GM12872 (cell line): ENCODE measurements at regions not wholly inside any gene's neighbourhood (a gene's known extent, or its start where the extent isn't known, plus 50 kb on each side); places are given as distances from the start of the nearest gene placed in this dataset.

Source experiments
- CTCF ChIP-seq: IDR thresholded peaks from 3 replicates; pipeline ENCODE4 v1.5.1; 2011; ENCODE audit warnings: low read depth, mild to moderate bottlenecking, low read length, moderate library complexity; ENCODE audit not compliant: insufficient read depth

- TF ChIP-seq CTCF, result no peak
These were observed 458.8 kb downstream of the SETBP1 start for GRCh38 chr18:45139478-45139877.

- no peak for TF ChIP-seq CTCF
These were observed 462.2 kb downstream of the SETBP1 start for GRCh38 chr18:45142868-45143267.

GRCh38 chr18:45149712-45150111, 465.6 kb upstream of the SLC14A2 start:
- no peak for TF ChIP-seq CTCF

- TF ChIP-seq CTCF, result no peak
These were observed 463.6 kb upstream of the SLC14A2 start for GRCh38 chr18:45151645-45152044.

GRCh38 chr18:45155526-45155925, 459.8 kb upstream of the SLC14A2 start:
- TF ChIP-seq CTCF, result no peak

- no peak for TF ChIP-seq CTCF
These were observed 458.3 kb upstream of the SLC14A2 start for GRCh38 chr18:45156946-45157345.

- TF ChIP-seq CTCF, result no peak
These were observed 457.7 kb upstream of the SLC14A2 start for GRCh38 chr18:45157576-45157975.

GRCh38 chr18:45161850-45162249, 453.4 kb upstream of the SLC14A2 start:
- TF ChIP-seq CTCF, result no peak
